Caco-2 (cell line): ENCODE measurements at regions not wholly inside any gene's neighbourhood (a gene's known extent, or its start where the extent isn't known, plus 50 kb on each side); places are given as distances from the start of the nearest gene placed in this dataset.
A peak's percentile ranks its signal among the peaks of the same experiment; 100 is the strongest.

ENCODE experiments used
- BruUV-seq: library from RNA; stranded (reverse); fragments of 400-500 nt; replicated peaks from 2 replicates; lab custom pipeline; 2021; lab: Mats Ljungman, UMichigan
- CTCF ChIA-PET: fragments of 300-600 bp; sonication (Branson Sonifier 250); formaldehyde crosslinking; loops from one replicate; lab custom pipeline; 2022; ENCODE audit warnings: antibody characterized with exemption; lab: Charles Lee
- POLR2A ChIA-PET: fragments of 300-600 bp; sonication (Branson Sonifier 250); formaldehyde crosslinking; loops from one replicate; lab custom pipeline; 2022; ENCODE audit warnings: antibody characterized with exemption; lab: Charles Lee
- DNase-seq, 2 experiments: peaks; one replicate each; pipeline versions ENCODE4 v3.0.0 to v3.0.0-alpha.2; 2020 to 2022
- H3K27me3 ChIP-seq: replicated peaks from 2 replicates; pipeline ENCODE4 v1.6.0; 2011; ENCODE audit warnings: low read length; ENCODE audit not compliant: control insufficient read depth, insufficient read depth
- H3K36me3 ChIP-seq: 2 replicates; pipeline ENCODE4 v1.5.1; 2011; ENCODE audit warnings: low read length; ENCODE audit not compliant: control insufficient read depth, insufficient read depth
- H3K4me1 ChIP-seq: fragments of 250-450 bp; sonication (Bioruptor Pico); 2 replicates; pipeline ENCODE4 v1.5.1; 2020; ENCODE audit warnings: mild to moderate bottlenecking
- H3K4me3 ChIP-seq: 2 replicates; pipeline ENCODE4 v1.5.1; 2011; ENCODE audit warnings: low read depth, mild to moderate bottlenecking, control low read depth, low read length
- H3K9me3 ChIP-seq: fragments of 250-450 bp; sonication (Bioruptor Pico); 2 replicates; pipeline ENCODE4 v1.5.1; 2020; ENCODE audit warnings: mild to moderate bottlenecking, moderate library complexity
- H3K27ac Mint-ChIP-seq: one replicate; pipeline ENCODE4 v1.8.0; 2022; ENCODE audit warnings: mixed read lengths; ENCODE audit not compliant: unreplicated experiment
- H3K27me3 Mint-ChIP-seq: one replicate; pipeline ENCODE4 v1.8.0; 2022; ENCODE audit warnings: mixed read lengths; ENCODE audit not compliant: insufficient read depth, unreplicated experiment
- H3K36me3 Mint-ChIP-seq: one replicate; pipeline ENCODE4 v1.8.0; 2022; ENCODE audit warnings: mild to moderate bottlenecking, mixed read lengths; ENCODE audit not compliant: insufficient read depth, unreplicated experiment
- H3K4me1 Mint-ChIP-seq: one replicate; pipeline ENCODE4 v1.8.0; 2022; ENCODE audit warnings: low read depth, mixed read lengths; ENCODE audit not compliant: unreplicated experiment
- H3K4me3 Mint-ChIP-seq: one replicate; pipeline ENCODE4 v1.8.0; 2022; ENCODE audit warnings: mild to moderate bottlenecking, moderate library complexity, mixed read lengths; ENCODE audit not compliant: unreplicated experiment
- H3K9me3 Mint-ChIP-seq: one replicate; pipeline ENCODE4 v1.8.0; 2022; ENCODE audit warnings: mixed read lengths; ENCODE audit not compliant: unreplicated experiment
- CTCF ChIP-seq, 2 experiments: fragments of 200-600 bp in 1 of 2; IDR thresholded peaks; 1 replicate in 1 of 2; 2 replicates in 1 of 2; pipeline versions ENCODE4 v1.5.1 to v1.8.0; 2011 to 2022; ENCODE audit warnings: antibody characterized with exemption in 1 of 2, control low read depth in 1 of 2, inconsistent platforms in 1 of 2, low read depth in 1 of 2, low read length in 1 of 2, mild to moderate bottlenecking in 1 of 2, moderate library complexity in 1 of 2; ENCODE audit not compliant: insufficient read depth in 1 of 2, severe bottlenecking in 1 of 2, unreplicated experiment in 1 of 2
- intact Hi-C: fragments of 100-400 bp; cut with micrococcal nuclease; formaldehyde crosslinking; loops from one replicate; pipeline ENCODE4 v1.10.0; 2022; ENCODE audit not compliant: unreplicated experiment

- intact Hi-C loops: no loop called here
These were observed 1139.1 kb upstream of the SEMA6A start for GRCh38 chr5:117713585-117714198.

GRCh38 chr5:117701062-117701461 lies 1126.4 kb upstream of the SEMA6A start:
- H3K27ac Mint-ChIP-seq: no peak overlapping the region
- ChIA-PET CTCF (interaction anchor here (0.8 kb wide), 1 partner anchor 246 kb away, joined by 3 read pairs; no protein-coding TSS in a partner anchor), POLR2A (no interaction called here)
- H3K36me3 Mint-ChIP-seq: no peaks in the 10 kb centered on the region
- BruUV-seq: no TSS peak
- H3K4me3 Mint-ChIP-seq: no peak overlapping the region
- Histone ChIP-seq H3K9me3 (no peaks in the 10 kb centered on the region), H3K4me3 (no peak overlapping the region), H3K4me1 (no peaks in the 10 kb centered on the region), H3K27me3 (no peaks in the 10 kb centered on the region), H3K36me3 (no peaks in the 10 kb centered on the region)
- no peak for DNase-seq
- H3K27me3 Mint-ChIP-seq: peaks cover 2% of the 10 kb centered on the region
- H3K4me1 Mint-ChIP-seq: no peaks in the 10 kb centered on the region
- intact Hi-C loops: no loop called here
- no peaks in the 10 kb centered on the region for H3K9me3 Mint-ChIP-seq
- no peak for TF ChIP-seq CTCF (IDR thresholded peaks at IDR 0.05; ENCODE audit: insufficient read depth in 1 of 2, low read depth in 1 of 2, low read length in 1 of 2, severe bottlenecking in 1 of 2, unreplicated experiment in 1 of 2)

More at GRCh38 chr5:117713585-117714198, 1139.1 kb upstream of the SEMA6A start:
- H3K4me1 Mint-ChIP-seq: no peaks in the 10 kb centered on the region
- no peaks in the 10 kb centered on the region for H3K27me3 Mint-ChIP-seq
- Histone ChIP-seq H3K4me1 (no peaks in the 10 kb centered on the region), H3K9me3 (peaks cover 31% of the 10 kb centered on the region), H3K27me3 (no peaks in the 10 kb centered on the region), H3K36me3 (no peaks in the 10 kb centered on the region), H3K4me3 (no peak overlapping the region)
- no peak overlapping the region for H3K27ac Mint-ChIP-seq
- no peaks in the 10 kb centered on the region for H3K36me3 Mint-ChIP-seq
- no peak overlapping the region for H3K4me3 Mint-ChIP-seq
- ChIA-PET CTCF (no interaction called here), POLR2A (no interaction called here)
- peaks cover 47% of the 10 kb centered on the region for H3K9me3 Mint-ChIP-seq
- no peak for TF ChIP-seq CTCF (IDR thresholded peaks at IDR 0.05; ENCODE audit: insufficient read depth in 1 of 2, low read depth in 1 of 2, low read length in 1 of 2, severe bottlenecking in 1 of 2, unreplicated experiment in 1 of 2)
- no TSS peak for BruUV-seq
- DNase-seq: peak in 1 of 2 experiments; percentile 30

GRCh38 chr5:117692606-117693005 lies 1118.0 kb upstream of the SEMA6A start:
- Histone ChIP-seq H3K4me3 (no peak overlapping the region), H3K36me3 (no peaks in the 10 kb centered on the region), H3K9me3 (no peaks in the 10 kb centered on the region), H3K4me1 (no peaks in the 10 kb centered on the region), H3K27me3 (no peaks in the 10 kb centered on the region)
- H3K4me3 Mint-ChIP-seq: no peak overlapping the region
- no peaks in the 10 kb centered on the region for H3K9me3 Mint-ChIP-seq
- TF ChIP-seq CTCF (IDR thresholded peaks at IDR 0.05; ENCODE audit: insufficient read depth in 1 of 2, low read depth in 1 of 2, low read length in 1 of 2, severe bottlenecking in 1 of 2, unreplicated experiment in 1 of 2): no peak
- H3K27me3 Mint-ChIP-seq: peaks cover 2% of the 10 kb centered on the region
- no TSS peak for BruUV-seq
- intact Hi-C loops: no loop called here
- DNase-seq: no peak
- H3K36me3 Mint-ChIP-seq: no peaks in the 10 kb centered on the region
- POLR2A ChIA-PET: no interaction called here
- no peaks in the 10 kb centered on the region for H3K4me1 Mint-ChIP-seq
- CTCF ChIA-PET: no interaction called here
- no peak overlapping the region for H3K27ac Mint-ChIP-seq
